HG03045 (cell line): ENCODE measurements at regions not wholly inside any gene's neighbourhood (a gene's known extent, or its start where the extent isn't known, plus 50 kb on each side); places are given as distances from the start of the nearest gene placed in this dataset.

ENCODE experiments used
- ATAC-seq: cut with Tn5 transposase; IDR thresholded peaks from one replicate; pipeline ENCODE4 v1.9.1; 2021; ENCODE audit warnings: mild to moderate bottlenecking, moderate library complexity; ENCODE audit not compliant: unreplicated experiment

DNA sequence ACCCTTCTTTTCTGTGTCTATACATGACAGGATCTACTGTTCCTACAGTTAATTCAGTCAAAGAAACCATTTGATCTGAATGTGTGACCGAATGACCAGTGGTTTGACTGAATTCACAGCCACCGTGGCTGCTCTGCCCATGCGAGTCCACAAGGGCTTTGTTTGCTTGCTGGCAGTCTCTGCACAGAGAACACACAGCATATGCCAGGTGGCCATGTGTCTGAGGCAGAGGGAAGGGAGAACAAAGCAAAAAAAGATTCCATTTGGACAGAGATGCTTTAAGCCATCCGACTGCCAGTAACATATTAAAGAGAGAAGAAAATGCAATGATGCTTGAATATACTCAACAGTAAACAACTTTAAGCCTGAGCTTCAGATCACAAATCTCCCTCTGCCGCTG, 737.8 kb upstream of the CXADR start:
- ATAC-seq = no peak

DNA sequence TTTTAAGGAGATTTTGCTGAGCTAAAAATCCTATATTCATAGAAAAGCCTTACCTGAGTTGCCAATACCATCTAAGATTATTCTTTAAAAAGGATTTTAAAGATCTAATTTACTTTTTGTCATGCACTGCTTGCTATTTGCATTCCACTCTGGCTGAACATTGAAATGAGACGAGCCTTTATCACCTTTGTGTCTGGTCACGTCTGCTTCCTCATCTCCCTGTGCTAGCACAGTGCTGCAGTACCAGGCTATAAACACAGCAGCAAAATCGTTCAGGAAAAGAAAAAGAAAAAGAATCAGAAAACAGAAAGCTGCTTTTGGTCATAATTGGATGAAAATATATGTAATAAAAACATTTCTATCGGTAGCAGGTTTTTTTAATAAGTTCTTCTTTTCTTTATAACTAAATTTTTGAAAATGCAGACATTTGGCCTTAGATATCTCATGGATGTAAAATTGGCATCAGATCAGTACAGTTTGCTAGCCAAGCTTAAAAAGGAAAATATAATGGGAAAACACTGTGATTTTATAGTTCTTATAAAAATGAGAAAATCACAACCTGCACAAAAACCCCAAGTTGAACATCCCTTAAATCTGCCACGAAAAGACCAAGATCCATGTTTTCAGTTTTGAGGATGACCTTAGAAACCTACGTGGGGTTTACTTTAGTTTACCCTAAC, 735.7 kb upstream of the CXADR start:
- no peak for ATAC-seq

DNA sequence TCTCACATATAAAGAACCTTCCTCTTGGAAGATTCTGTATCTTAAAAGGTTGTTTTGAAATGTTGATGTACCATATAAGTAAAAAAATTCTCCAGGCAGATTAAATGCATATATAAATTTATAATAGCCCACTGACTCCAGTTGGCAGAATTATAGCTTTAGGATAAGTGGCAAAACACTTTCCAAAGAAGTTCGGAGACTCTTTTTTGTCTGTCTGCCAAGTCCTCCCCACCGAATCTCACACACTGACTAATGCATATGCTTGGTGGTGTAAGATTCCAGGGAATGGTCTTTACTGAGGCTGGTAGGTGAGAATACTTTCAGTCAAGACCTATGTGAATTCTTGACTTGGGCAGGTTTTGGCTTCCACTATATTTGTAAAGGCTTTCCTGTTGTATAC, 724.3 kb upstream of the CXADR start:
- ATAC-seq = no peak

DNA sequence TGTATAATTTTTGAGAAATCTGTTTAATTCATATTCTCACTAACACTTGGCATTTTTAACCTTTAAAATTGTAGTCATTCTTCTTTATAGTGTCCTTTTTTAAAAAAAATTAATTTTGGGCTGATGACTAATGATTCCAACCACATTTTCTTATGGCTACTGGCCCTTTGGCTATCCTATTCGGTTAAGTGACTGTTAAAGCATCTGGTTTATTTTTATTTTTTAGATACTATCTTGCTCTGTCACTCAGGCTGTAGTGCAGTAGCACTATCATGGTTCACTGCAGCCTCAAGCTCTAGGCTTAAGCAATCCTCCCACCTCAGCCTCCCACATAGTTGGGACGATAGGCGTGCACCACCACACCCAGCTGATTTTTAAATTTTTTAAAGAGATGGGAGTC, 723.2 kb upstream of the CXADR start:
- ATAC-seq = no peak

DNA sequence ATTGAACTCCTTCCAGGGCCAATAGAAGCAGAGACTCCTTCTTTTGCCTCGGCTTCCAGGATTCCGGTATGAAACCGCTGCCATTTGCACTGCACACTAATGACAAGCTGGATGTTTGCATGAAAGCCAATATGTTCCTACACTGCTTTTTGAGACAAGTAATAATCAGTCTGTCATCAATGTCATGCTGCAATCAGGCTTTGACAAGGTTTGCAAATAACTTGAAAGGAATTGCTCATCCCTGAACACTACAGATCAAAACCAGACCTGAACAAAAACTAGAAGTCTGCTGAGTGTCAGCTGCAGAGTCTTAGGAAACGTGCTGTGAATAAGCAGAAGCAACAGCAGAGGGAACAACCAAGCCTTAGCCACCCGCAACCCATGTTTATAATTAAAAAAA, 720.7 kb upstream of the CXADR start:
- ATAC-seq = no peak

DNA sequence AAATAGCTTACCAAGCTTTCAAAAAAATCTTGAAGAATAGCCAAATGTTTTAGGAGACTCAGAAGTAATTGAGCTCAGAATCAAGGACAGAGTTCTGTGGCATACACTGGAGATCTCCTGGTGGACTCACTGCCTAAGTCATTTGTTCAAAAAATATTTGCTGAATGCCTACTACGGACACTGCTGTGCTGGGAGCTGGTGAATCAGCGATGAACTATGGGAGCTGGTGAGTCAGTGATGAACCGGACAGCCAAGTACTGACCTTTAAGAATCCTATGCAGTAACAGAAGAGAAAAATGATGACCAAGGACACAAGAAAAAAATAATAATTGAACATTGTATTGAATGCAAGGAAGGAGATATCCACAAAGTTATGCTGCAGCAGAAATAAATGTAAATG, 717.9 kb upstream of the CXADR start:
- ATAC-seq = no peak

DNA sequence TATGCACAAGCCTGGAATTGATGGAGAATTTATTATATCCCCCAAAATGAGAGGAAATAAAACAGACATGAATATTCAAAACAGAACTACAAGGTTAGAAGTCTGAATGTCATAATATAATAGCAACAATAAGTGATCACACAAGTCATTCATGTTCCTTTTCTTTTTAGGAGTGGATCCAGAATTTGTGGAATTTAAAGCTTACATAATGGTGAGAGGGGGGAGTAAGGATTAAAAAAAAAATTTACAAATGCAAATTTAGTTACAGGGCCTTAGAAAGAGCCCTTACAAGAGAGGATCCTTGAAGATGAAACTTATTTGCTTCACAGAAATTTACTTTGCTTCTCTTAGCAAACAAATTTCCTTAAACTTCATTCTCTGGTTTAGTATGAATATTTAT, 716.1 kb upstream of the CXADR start:
- ATAC-seq = no peak

DNA sequence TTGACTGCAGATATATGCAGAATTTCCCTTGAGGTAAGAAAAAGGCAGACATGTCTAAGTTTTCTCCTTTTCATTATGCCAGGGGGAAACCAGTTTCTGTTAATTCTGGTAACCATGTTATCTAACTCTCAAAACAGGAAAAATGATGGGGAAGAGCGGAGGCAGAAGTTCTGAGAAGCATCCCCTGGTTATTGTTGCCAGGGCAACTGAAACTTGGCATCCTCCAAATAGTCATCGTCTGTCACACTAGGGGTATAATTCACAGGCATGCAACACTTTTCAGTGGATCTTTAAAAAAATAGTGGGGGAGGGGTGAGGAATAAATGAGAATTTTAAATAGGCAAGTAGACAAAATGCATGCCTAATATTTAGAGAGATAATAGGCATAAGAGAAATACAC, 715.3 kb upstream of the CXADR start:
- ATAC-seq = no peak

DNA sequence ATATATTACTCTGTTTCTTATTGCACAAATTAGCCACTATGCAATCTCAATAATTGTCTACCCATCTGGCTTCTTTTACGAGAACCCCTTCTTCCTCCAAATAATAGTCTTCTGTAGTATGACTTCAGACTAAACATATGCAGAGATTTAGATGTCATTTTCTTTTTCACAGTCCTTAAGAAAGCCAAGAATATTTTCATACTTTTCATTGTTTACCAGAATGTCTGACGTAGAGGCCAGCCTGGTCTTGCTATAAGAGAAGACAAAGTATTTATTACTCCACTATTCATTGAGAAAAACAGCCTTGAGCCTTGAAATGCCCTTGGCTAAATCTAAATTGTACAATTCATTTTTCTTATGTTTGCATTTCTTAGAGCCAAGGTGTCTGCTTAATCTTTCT, 714.9 kb upstream of the CXADR start:
- no peak for ATAC-seq

DNA sequence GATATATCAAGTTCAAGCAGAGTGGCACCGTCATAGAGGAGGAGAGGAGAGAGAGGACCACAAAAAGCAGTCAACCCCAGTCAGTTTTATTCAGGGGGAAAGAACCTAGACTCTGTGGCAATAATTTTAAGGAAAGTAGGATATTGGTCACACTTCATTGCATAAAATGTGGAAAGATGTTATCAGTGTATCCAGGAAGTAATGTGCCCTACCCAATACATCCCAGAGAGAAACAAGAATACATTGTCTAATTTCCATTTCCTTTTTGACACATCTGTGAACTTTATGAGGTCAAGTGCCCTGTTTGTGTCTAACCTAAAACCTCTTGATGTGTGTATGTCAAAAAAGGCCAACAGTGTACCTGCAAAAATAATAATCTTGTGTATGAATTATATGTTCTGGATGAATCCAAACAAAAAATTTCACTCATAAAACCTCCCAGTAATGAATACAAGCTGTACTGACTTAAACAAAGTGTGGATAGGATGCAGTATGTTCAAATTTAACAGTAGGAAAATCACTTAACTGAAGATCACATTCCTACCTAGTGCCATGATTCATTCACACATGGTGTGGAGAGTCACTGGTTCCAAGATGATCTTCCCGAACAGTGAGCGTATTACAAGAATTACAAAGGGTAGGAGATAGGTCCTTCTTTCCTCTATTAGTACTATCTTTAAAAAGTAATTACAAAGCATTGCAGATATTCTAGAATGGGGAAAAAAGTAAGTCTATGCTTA, 712.1 kb upstream of the CXADR start:
- ATAC-seq = no peak

DNA sequence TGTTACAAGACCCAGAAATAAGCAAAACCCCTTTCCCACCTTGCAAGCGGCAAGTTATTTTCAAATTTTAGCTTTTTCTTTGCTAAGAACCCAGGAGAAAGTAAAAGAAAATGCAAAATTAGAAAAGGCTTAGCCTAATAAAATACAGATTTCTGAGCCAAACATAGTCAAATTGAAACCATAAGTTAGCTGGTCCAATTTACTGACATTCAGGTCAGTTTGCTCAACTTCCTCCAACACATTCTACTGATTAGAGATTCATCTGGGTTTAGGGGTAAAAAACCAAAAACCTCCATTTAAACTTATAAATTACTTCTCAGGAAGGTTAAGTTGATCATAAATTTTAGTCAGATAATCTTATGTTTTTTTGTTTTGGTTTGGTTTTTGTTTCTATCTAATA, 701.8 kb upstream of the CXADR start:
- ATAC-seq = no peak

DNA sequence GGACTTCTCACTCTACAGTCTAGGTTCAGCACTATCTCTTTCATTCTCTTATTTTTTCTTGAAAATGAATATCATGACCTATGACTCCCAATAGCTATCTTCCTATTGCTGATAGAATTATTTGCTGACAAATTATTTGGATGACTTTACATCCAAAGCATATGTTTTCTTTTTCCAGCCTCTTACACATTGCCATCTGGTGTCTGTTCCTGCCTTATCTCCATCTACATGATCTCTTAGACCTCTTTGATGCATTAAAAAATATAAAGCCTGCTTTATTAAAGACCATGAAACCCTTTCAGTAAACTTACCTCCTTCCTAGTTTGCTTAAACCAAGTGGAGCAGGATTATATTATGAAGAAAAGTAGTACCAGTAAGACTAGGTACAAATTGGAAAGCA, 700.9 kb upstream of the CXADR start:
- ATAC-seq = no peak

DNA sequence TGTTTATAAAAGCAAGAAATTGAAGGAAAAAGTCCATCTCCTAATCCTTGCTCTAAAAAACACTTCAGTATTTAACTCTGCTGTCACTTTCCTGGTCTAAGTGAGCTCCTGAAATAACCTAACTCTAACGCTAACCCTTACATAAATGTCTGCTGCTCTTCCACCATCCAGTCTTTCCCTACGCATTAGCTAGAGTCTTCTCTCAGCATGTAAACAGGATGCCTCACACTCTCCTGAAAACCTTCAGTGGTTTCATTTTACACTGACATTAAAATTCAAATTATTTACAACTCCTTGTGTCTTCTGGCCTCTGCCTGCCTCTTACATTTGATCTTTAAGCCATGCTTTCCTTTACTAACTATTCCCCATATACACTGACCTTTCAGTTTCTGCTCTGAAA, 697.6 kb upstream of the CXADR start:
- ATAC-seq = no peak

DNA sequence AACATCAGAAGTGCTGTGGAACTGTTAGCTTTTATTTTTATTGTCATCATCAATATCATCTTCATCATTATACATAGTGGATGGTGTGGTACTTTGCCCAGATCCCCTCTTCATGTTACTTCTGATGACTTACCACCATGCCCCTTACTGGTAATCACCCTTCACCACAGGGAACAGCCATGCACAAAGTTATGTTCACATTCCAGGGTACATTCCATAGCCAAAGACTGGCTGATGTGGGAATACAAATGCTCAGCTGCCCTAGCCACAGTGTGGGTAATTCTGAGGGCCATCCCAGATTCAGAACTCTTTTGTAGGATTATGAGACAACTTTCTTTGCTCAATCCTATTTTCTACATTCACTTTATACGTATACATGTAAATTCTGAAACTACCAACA, 691.3 kb upstream of the CXADR start:
- ATAC-seq = no peak

DNA sequence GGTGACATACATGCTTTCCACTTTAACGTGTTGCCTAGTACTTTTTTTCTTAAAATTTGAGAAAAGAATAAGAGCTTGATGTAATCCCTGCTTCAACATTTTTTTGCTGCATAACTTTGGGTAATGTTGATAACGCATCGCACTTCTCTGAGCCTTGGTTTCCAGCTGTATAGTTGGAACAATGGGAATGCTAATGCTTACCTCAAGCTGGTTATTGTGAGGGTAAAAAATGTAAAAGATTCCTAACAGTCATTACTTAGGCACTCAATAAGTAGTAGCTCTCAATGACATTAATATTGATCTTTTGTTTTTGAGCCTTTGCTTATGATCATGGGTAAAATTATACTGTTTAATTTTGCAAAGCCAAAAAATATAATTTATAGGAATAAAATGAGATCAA, 683.3 kb upstream of the CXADR start:
- ATAC-seq = no peak

DNA sequence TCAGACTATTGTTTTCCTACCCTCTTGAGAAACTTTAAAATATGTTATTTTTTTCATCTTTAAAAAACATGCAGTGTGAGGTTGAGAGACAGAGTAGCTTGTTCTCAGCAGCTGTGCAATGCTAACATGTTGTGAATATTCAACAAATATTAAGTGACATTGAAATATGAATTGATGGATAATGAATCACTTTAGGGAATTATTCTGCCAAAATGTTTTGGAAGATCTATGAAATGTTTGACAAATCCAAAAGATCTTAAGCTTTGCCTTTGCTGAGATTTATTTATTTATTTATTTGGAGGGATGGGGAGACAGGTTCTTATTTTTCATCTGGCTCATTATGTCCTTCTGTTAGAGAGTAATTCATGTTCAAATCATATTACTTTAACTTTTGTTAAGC, 680.1 kb upstream of the CXADR start:
- ATAC-seq = no peak

DNA sequence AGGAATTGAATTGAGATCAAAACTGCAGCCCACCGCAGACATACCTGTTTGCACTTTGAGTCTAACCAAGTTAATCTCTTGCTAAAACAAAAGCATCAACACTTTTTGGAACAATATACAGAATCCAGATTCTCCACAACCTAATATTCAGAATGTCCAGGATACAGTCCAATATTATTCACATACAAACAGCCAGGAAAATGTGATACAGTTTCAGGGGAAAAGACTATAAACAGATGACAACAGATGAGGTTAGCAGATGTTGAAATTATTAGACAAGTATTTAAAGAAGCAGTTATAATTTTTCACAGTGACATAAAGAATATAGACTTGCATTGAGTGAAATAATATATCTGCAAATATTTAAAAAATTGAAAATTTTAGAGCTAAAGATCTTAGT, 678.1 kb upstream of the CXADR start:
- ATAC-seq = no peak

DNA sequence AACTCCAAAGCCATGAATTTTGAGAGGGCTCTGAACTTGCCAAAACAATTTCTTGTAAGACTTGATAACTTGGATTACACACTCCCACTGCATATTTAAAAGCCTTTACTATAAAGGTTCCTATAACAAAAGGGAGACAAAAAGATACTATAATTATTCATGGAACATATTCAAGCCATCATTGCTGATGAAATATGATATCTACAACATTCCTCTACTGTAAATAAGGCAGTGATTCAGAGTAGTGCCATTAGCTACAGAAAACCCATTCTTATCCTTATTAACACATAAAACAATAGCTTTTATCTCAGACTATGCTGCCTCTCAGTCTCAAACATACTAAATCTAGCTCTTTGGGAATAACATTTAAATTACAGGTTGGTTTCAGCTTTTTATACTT, 675.5 kb upstream of the CXADR start:
- ATAC-seq = no peak

DNA sequence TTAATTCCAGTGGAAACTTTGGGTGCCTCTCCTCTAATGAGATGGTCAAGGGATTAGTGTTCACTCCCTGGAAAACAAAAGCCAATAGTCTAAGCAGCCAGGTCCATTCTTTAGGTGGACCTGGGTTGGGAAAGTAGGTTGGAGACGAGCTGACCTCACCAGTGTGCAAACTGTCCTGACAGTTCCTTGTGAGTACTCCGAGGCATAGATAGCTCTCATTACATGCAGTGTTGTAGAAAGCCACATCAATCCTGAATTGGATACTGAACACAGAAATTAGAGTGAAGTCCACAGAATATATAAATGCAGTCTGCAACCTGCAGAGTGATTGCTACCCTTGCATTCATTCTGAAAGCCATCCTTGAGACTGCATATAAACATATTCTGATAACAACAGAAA, 675.1 kb upstream of the CXADR start:
- ATAC-seq = no peak

DNA sequence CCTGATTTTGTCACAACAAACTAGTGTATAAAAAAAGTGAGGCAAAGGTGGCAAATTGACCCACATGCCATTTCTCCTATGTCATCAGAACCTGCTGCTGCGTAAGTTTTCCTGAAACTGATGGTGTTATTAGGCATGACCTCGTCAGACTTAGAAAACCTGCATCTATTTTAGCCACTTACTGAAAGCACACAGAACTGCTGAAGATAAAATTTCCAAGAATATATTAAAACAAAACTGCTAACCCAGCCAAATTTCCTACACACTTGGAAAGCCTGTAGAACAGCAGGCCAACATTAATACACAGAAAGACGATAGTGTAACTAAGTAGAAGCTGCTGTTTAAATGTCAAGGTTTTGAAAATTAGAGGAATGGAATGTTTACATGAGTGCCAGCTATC, 674.5 kb upstream of the CXADR start:
- no peak for ATAC-seq

DNA sequence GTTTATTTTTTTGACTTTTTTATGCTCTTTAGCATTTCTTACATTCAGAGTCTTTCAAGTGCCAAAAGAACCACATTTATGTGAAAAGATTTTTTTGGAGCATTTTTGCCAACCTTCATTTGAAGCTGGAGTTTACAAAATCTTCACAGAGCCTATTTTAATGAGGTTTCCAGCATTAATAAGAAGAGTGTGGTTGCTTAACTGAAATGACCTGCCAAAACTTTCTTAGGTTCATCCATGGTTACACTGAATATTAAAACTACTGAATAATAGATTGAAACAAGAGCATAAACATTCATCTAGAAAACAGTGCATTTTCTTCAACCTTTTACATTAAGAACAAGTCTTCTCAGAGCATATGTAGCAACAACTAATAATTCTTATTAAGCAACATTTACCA, 672.3 kb upstream of the CXADR start:
- no peak for ATAC-seq

DNA sequence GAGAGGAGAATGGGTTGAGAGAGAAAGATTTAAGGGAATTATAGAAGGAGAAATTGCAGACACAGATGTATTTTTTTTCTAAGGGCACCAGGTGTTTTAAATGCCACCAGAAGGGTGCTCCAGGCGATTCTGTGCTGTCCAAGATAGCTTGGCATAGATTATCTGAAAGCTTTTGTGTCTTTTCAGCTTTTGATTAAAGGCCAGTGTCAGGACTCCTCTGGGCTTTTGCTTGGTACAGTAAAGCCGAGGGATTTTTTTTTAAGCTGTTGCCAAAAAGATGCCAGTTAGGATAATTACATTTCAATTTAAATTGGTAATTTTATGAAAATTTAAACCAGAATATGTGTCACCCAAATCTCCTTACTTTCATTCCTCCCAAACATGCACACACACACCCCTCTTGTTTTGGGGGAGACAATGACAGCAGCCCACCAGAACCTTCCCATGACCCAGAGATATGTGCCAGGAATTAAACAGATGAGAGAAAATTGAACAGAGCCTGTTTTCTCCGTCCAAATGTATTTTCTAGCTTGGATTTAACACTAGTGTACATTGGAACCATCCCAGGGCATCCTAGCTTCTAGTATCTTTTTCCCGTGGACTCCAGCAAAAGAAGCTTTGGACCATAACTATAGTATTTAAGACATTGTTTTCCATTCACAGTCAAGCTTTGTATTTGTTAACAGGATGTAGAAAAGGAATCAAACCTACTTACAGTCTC, 670.7 kb upstream of the CXADR start:
- no peak for ATAC-seq
